ENCODE measurements at regions not wholly inside any gene's neighbourhood (a gene's known extent, or its start where the extent isn't known, plus 50 kb on each side); places are given as distances from the start of the nearest gene placed in this dataset.
"Not testable (repeated sequence)": the region's sequence is repeated elsewhere in the genome, so short reads cannot be mapped to it uniquely, and the experiment has no call there.

GRCh38 chr17:37825851-37826250 is 81.0 kb upstream of the HNF1B start:
- Mint-ChIP-seq H3K4me1 (ENCODE audit: low read depth) (peaks cover 14% of the 10 kb centered on the region), H3K27ac (no peak overlapping the region), H3K4me3 (no peak overlapping the region), H3K36me3 (ENCODE audit: insufficient read depth in 2 of 2) (no peaks in the 10 kb centered on the region), H3K27me3 (ENCODE audit: low read depth) (peaks cover 20% of the 10 kb centered on the region), H3K9me3 (no peaks in the 10 kb centered on the region)
- DNase-seq (no peak), ATAC-seq (replicated peaks in 1 of 2) (no peak)

GRCh38 chr17:37824534-37825485 is 80.0 kb upstream of the HNF1B start:
- Mint-ChIP-seq H3K9me3 (no peaks in the 10 kb centered on the region), H3K36me3 (ENCODE audit: insufficient read depth in 2 of 2) (no peaks in the 10 kb centered on the region), H3K4me1 (ENCODE audit: low read depth) (peaks cover 21% of the 10 kb centered on the region), H3K4me3 (no peak overlapping the region), H3K27me3 (ENCODE audit: low read depth) (peaks cover 20% of the 10 kb centered on the region), H3K27ac (no peak overlapping the region)
- DNase-seq (no peak), ATAC-seq (replicated peaks in 1 of 2) (no peak)

GRCh38 chr17:37823996-37824395 is 79.1 kb upstream of the HNF1B start:
- H3K27ac Mint-ChIP-seq: no peak overlapping the region
- no peaks in the 10 kb centered on the region for H3K36me3 Mint-ChIP-seq (ENCODE audit: insufficient read depth in 2 of 2)
- H3K27me3 Mint-ChIP-seq (ENCODE audit: low read depth): peaks cover 18% of the 10 kb centered on the region
- DNase-seq (no peak), ATAC-seq (replicated peaks in 1 of 2) (no peak)
- no peaks in the 10 kb centered on the region for H3K9me3 Mint-ChIP-seq
- H3K4me3 Mint-ChIP-seq: no peak overlapping the region
- peaks cover 20% of the 10 kb centered on the region for H3K4me1 Mint-ChIP-seq (ENCODE audit: low read depth)

- Mint-ChIP-seq H3K9me3 (no peaks in the 10 kb centered on the region), H3K36me3 (ENCODE audit: insufficient read depth in 2 of 2) (no peaks in the 10 kb centered on the region), H3K4me3 (no peak overlapping the region), H3K27ac (no peak overlapping the region), H3K4me1 (ENCODE audit: low read depth) (peaks cover 7% of the 10 kb centered on the region), H3K27me3 (ENCODE audit: low read depth) (peaks cover 13% of the 10 kb centered on the region)
- DNase-seq (no peak), ATAC-seq (replicated peaks in 1 of 2) (no peak)
These were observed 76.3 kb upstream of the HNF1B start for GRCh38 chr17:37820995-37821713.

- ATAC-seq (replicated peaks in 1 of 2): no peak
- Mint-ChIP-seq H3K4me1 (ENCODE audit: low read depth) (peaks cover 7% of the 10 kb centered on the region), H3K9me3 (no peaks in the 10 kb centered on the region), H3K36me3 (ENCODE audit: insufficient read depth in 2 of 2) (no peaks in the 10 kb centered on the region), H3K4me3 (no peak overlapping the region), H3K27ac (no peak overlapping the region), H3K27me3 (ENCODE audit: low read depth) (peaks cover 19% of the 10 kb centered on the region)
- no peak for DNase-seq
These were observed 75.6 kb upstream of the HNF1B start for GRCh38 chr17:37820313-37820994.

GRCh38 chr17:37818689-37819088 is 73.8 kb upstream of the HNF1B start:
- Mint-ChIP-seq H3K27me3 (ENCODE audit: low read depth) (peaks cover 15% of the 10 kb centered on the region), H3K36me3 (ENCODE audit: insufficient read depth in 2 of 2) (no peaks in the 10 kb centered on the region)

GRCh38 chr17:37816950-37817349 is 72.1 kb upstream of the HNF1B start:
- H3K9me3 Mint-ChIP-seq: no peaks in the 10 kb centered on the region
- H3K27me3 Mint-ChIP-seq (ENCODE audit: low read depth): peaks cover 30% of the 10 kb centered on the region
- H3K36me3 Mint-ChIP-seq (ENCODE audit: insufficient read depth in 2 of 2): no peaks in the 10 kb centered on the region
- DNase-seq: no peak
- H3K4me3 Mint-ChIP-seq: no peak overlapping the region
- no peak for ATAC-seq (replicated peaks in 1 of 2)
- H3K27ac Mint-ChIP-seq: no peak overlapping the region
- H3K4me1 Mint-ChIP-seq (ENCODE audit: low read depth): peaks cover 7% of the 10 kb centered on the region

More at GRCh38 chr17:37818689-37819088, 73.8 kb upstream of the HNF1B start:
- Mint-ChIP-seq H3K4me3 (no peak overlapping the region), H3K27ac (no peak overlapping the region), H3K9me3 (no peaks in the 10 kb centered on the region), H3K4me1 (ENCODE audit: low read depth) (peaks cover 7% of the 10 kb centered on the region)
- DNase-seq (no peak), ATAC-seq (replicated peaks in 1 of 2) (no peak)

- ATAC-seq (replicated peaks in 1 of 2): no peak
- Mint-ChIP-seq H3K36me3 (ENCODE audit: insufficient read depth in 2 of 2) (no peaks in the 10 kb centered on the region), H3K4me3 (no peak overlapping the region), H3K27me3 (ENCODE audit: low read depth) (peaks cover 39% of the 10 kb centered on the region), H3K4me1 (ENCODE audit: low read depth) (peaks cover 3% of the 10 kb centered on the region), H3K9me3 (no peaks in the 10 kb centered on the region), H3K27ac (no peak overlapping the region)
- DNase-seq: no peak
These were observed 70.7 kb upstream of the HNF1B start for GRCh38 chr17:37815536-37815935.

DNA sequence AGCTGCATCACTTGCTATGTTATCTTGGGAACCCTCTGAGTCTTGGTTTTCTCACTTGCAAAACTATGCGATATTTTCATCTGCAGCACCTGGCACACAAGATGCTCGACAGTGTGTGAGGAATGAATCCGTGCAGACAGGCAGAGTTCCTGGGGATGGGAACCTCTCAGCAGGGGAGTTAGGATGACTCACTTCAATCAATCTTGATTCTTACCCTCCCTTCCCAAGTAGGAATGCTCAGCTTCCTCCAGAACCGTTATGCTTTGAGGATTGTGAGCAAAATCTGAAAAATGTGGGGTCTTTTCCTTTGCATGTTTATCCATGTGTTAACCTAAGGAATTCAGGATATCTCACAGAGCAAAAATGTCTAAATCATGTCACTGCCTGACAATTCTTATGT is 68.9 kb upstream of the HNF1B start:
- no peak for ATAC-seq (replicated peaks in 1 of 2)
- DNase-seq: no peak
- peaks cover 39% of the 10 kb centered on the region for H3K27me3 Mint-ChIP-seq (ENCODE audit: low read depth)
- no peak overlapping the region for H3K4me3 Mint-ChIP-seq
- H3K27ac Mint-ChIP-seq: no peak overlapping the region
- no peaks in the 10 kb centered on the region for H3K36me3 Mint-ChIP-seq (ENCODE audit: insufficient read depth in 2 of 2)
- H3K4me1 Mint-ChIP-seq (ENCODE audit: low read depth): no peaks in the 10 kb centered on the region
- H3K9me3 Mint-ChIP-seq: no peaks in the 10 kb centered on the region

- not testable (repeated sequence) for H3K9me3 Mint-ChIP-seq; H3K4me1 Mint-ChIP-seq (ENCODE audit: low read depth); H3K4me3 Mint-ChIP-seq; H3K36me3 Mint-ChIP-seq (ENCODE audit: insufficient read depth in 2 of 2); DNase-seq; ATAC-seq (replicated peaks in 1 of 2); H3K27ac Mint-ChIP-seq
- H3K27me3 Mint-ChIP-seq (ENCODE audit: low read depth): peaks cover 29% of the 10 kb centered on the region
These were observed 64.0 kb upstream of the HNF1B start for GRCh38 chr17:37808846-37809245.

DNA sequence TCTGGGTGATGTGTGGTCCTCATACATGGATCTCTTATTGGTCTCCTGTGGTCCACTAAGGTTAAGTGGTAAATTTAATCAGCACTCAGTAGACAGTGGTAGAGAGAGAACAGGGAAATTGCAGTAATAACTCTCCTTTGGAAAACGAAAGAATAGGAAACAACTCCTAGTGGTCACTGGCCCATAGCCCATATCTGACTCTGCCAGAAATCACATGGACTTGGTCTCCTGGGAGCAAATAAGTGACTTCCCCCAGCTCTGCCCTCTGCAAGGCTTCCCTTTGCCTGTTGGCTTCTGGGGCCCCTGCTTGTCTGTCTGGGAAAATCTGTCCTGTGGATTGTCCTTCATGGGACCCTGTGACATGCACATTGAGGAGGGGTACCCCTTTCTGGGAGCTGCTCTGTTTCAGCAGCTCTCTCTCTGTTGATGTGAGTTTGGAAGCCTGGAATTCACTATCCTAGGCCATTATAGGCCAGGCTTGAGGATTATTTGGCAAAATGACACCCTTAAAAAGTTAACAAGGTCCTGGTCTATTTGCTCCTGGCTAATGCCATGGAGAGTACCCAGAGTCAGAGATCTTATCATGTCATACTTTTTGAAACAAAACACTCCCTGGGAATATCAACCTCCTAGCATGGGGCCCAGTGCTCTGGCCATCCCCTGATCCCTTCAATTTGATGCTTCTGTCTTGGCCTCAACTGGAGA is 58.0 kb upstream of the HNF1B start:
- Mint-ChIP-seq H3K36me3 (ENCODE audit: insufficient read depth in 2 of 2) (no peaks in the 10 kb centered on the region), H3K4me1 (ENCODE audit: low read depth) (peaks cover 5% of the 10 kb centered on the region), H3K9me3 (no peaks in the 10 kb centered on the region), H3K27me3 (ENCODE audit: low read depth) (peaks cover 14% of the 10 kb centered on the region), H3K4me3 (no peak overlapping the region), H3K27ac (no peak overlapping the region)
- DNase-seq (no peak), ATAC-seq (replicated peaks in 1 of 2) (no peak)

DNA sequence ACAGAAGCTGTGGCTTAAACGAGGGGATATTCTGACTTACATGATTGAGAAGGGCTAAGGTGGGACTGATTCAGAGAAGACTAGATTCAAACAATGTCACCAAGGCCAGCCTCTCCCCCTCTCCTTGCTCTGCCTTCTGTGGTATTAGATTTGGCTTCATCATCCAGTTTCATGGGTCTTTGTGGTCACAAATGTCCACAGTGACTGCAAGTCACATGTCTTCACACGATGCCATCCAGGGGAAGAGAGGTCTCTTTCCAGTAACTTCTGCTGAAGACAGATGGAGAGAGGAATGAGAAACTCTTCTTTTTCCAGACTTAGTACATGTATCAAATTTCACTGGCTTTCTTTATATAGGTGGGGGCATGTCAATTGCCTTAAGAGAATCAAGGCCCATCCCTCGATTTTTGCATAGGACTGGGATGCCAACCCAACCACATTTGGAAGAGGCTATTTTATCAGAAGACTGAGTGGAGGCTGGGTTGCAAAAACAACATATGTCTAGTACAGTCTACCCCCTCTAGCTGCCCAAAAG is 57.3 kb upstream of the HNF1B start:
- Mint-ChIP-seq H3K4me3 (no peak overlapping the region), H3K4me1 (ENCODE audit: low read depth) (peaks cover 5% of the 10 kb centered on the region), H3K27ac (no peak overlapping the region), H3K9me3 (no peaks in the 10 kb centered on the region), H3K36me3 (ENCODE audit: insufficient read depth in 2 of 2) (no peaks in the 10 kb centered on the region), H3K27me3 (ENCODE audit: low read depth) (peaks cover 13% of the 10 kb centered on the region)
- ATAC-seq (replicated peaks in 1 of 2) (no peak), DNase-seq (no peak)
